ENCODE measurements at regions not wholly inside any gene's neighbourhood (a gene's known extent, or its start where the extent isn't known, plus 50 kb on each side); places are given as distances from the start of the nearest gene placed in this dataset.

DNA sequence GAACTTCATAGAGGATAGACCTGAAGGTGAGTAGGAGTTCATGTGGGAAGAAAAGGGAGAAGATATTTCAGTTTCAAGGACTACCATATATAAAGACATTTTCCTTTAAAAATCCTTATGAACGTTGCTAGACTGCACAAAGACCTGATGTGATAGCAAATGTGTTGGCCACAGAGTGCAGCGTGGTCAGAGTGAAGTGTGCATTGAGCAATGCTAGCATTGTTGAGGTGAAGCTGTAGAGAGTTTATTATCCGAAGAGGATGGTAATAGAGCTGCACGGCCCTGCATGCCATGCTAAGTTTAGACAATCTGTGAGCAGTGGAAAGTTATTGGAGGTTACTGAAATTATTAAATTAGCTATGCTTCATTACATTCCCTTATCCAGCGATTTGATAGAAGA is 413.0 kb downstream of the CCDC91 start:
- TF ChIP-seq, protein P1, sequence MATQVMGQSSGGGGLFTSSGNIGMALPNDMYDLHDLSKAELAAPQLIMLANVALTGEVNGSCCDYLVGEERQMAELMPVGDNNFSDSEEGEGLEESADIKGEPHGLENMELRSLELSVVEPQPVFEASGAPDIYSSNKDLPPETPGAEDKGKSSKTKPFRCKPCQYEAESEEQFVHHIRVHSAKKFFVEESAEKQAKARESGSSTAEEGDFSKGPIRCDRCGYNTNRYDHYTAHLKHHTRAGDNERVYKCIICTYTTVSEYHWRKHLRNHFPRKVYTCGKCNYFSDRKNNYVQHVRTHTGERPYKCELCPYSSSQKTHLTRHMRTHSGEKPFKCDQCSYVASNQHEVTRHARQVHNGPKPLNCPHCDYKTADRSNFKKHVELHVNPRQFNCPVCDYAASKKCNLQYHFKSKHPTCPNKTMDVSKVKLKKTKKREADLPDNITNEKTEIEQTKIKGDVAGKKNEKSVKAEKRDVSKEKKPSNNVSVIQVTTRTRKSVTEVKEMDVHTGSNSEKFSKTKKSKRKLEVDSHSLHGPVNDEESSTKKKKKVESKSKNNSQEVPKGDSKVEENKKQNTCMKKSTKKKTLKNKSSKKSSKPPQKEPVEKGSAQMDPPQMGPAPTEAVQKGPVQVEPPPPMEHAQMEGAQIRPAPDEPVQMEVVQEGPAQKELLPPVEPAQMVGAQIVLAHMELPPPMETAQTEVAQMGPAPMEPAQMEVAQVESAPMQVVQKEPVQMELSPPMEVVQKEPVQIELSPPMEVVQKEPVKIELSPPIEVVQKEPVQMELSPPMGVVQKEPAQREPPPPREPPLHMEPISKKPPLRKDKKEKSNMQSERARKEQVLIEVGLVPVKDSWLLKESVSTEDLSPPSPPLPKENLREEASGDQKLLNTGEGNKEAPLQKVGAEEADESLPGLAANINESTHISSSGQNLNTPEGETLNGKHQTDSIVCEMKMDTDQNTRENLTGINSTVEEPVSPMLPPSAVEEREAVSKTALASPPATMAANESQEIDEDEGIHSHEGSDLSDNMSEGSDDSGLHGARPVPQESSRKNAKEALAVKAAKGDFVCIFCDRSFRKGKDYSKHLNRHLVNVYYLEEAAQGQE (tag by site-specific recombination; IDR thresholded peaks at IDR 0.05), result no peak
- no peak for TF ChIP-seq ZBTB48 (tag by site-specific recombination; IDR thresholded peaks at IDR 0.05)
- TF ChIP-seq ZNF510 (tag by site-specific recombination; IDR thresholded peaks at IDR 0.05; ENCODE audit: insufficient replicate concordance), result no peak
- no peak for TF ChIP-seq CTCF (tag by site-specific recombination; IDR thresholded peaks at IDR 0.05)
- no peak for TF ChIP-seq ZNF302 (tag by site-specific recombination; IDR thresholded peaks at IDR 0.05; ENCODE audit: low read depth)
- no peak for TF ChIP-seq ZNF513 (tag by site-specific recombination; IDR thresholded peaks at IDR 0.05)
- no peak for TF ChIP-seq ZBTB49 (tag by site-specific recombination; IDR thresholded peaks at IDR 0.05; ENCODE audit: low read depth)
- TF ChIP-seq ZNF138 (tag by site-specific recombination; IDR thresholded peaks at IDR 0.05; ENCODE audit: borderline replicate concordance), result no peak
- TF ChIP-seq TRIM28 (IDR thresholded peaks at IDR 0.05; ENCODE audit: borderline replicate concordance, low read length), result no peak
- TF ChIP-seq ZNF350 (tag by site-specific recombination; IDR thresholded peaks at IDR 0.05), result no peak
- TF ChIP-seq ZBTB7A (tag by site-specific recombination; IDR thresholded peaks at IDR 0.05; ENCODE audit: low read depth), result no peak
- no peak for TF ChIP-seq ZBTB1 (tag by site-specific recombination; IDR thresholded peaks at IDR 0.05)
- TF ChIP-seq ZFP3 (tag by site-specific recombination; IDR thresholded peaks at IDR 0.05; ENCODE audit: low read depth), result no peak

All from HEK293 (cell line).